Spleen (tissue), 11 donors: ENCODE measurements at regions not wholly inside any gene's neighbourhood (a gene's known extent, or its start where the extent isn't known, plus 50 kb on each side); places are given as distances from the start of the nearest gene placed in this dataset.

Experiments
- DNase-seq: peaks from one replicate; pipeline ENCODE4 v3.0.0-alpha.2; 2020
- H3K27ac ChIP-seq, 8 donors: fragments of 200-600 bp; sonication (generic) in 7 of 8; 1 replicate in 4 of 8; 2 replicates in 4 of 8; pipeline versions ENCODE4 v1.5.0 to v1.8.0; 2016 to 2021; ENCODE audit warnings: inconsistent platforms in 4 of 8, mild to moderate bottlenecking in 4 of 8, moderate library complexity in 1 of 8
- H3K27me3 ChIP-seq, 7 donors: fragments of 200-600 bp; sonication (generic) in 6 of 7; replicated peaks in 1 of 7; 1 replicate in 4 of 7; 2 replicates in 3 of 7; pipeline versions ENCODE4 v1.5.0 to v1.8.0; 2016 to 2021; ENCODE audit warnings: inconsistent platforms in 3 of 7, mild to moderate bottlenecking in 1 of 7
- H3K36me3 ChIP-seq, 6 donors: fragments of 200-600 bp; sonication (generic) in 5 of 6; 1 replicate in 4 of 6; 2 replicates in 2 of 6; pipeline versions ENCODE4 v1.5.0 to v1.8.0; 2016 to 2021; ENCODE audit warnings: inconsistent platforms in 2 of 6
- H3K4me1 ChIP-seq, 6 donors: fragments of 200-600 bp; sonication (generic) in 5 of 6; 1 replicate in 3 of 6; 2 replicates in 3 of 6; pipeline versions ENCODE4 v1.5.0 to v1.8.0; 2016 to 2021; ENCODE audit warnings: inconsistent platforms in 3 of 6
- H3K4me3 ChIP-seq, 8 donors: fragments of 200-600 bp; sonication (generic) in 7 of 8; 1 replicate in 4 of 8; 2 replicates in 4 of 8; pipeline versions ENCODE4 v1.5.0 to v1.8.0; 2016 to 2021; ENCODE audit warnings: inconsistent platforms in 4 of 8, mild to moderate bottlenecking in 4 of 8, moderate library complexity in 2 of 8
- H3K9me3 ChIP-seq, 8 donors: fragments of 200-600 bp; sonication (generic) in 7 of 8; 1 replicate in 4 of 8; 2 replicates in 4 of 8; pipeline versions ENCODE4 v1.5.0 to v1.8.0; 2016 to 2021; ENCODE audit warnings: inconsistent platforms in 4 of 8
- POLR2A ChIP-seq, 3 donors: fragments of 450-650 bp; IDR thresholded peaks; one replicate each; pipeline ENCODE4 v1.5.1; 2017; ENCODE audit warnings: antibody characterized with exemption in 3 of 3, mild to moderate bottlenecking in 1 of 3
- POLR2AphosphoS5 ChIP-seq, 3 donors: sonication (generic); formaldehyde crosslinking; IDR thresholded peaks; one replicate each; pipeline ENCODE4 v1.5.1; 2017; ENCODE audit warnings: antibody characterized with exemption in 3 of 3
- WGBS, 5 donors: extraction: QIAGEN DNeasy Blood & Tissue Kit in 3 of 5; methylation state at CpG; one replicate each; pipeline versions ENCODE4 v1.1.5 to v1.1.7; 2013 to 2018; 5-methylcytosine and 5-hydroxymethylcytosine counted together
- intact Hi-C: fragments of 100-400 bp; cut with DNase I; formaldehyde crosslinking; loops from one replicate; pipeline ENCODE4 v1.15.0; 2023; ENCODE audit warnings: low total_unique reads
- TF ChIP-seq, protein P1 (sequence below), 11 experiments: fragments of 200-600 bp in 7 of 11; fragments of 450-650 bp in 4 of 11; sonication (generic) in 4 of 11; IDR thresholded peaks in 8 of 11; conservative IDR thresholded peaks in 3 of 11; 1 replicate in 7 of 11; 2 replicates in 4 of 11; pipeline versions ENCODE4 v1.4.0 to v1.8.0; 2016 to 2021; ENCODE audit warnings: antibody characterized with exemption in 11 of 11, inconsistent platforms in 4 of 11, mild to moderate bottlenecking in 1 of 11
- donor health status: healthy with polysubstance abuse.
- donor health status: DM: no; HTN: no; CAD: no; lungs with moderate emphysema.
- donor health status: DM: no; HTN: no; CAD: no.
- donor health status: Bipolar disorder and iron deficiency.
- donor health status: healthy.
- donor health status: DM: no; HTN: no; CAD: no.
- donor health status: DM: yes; HTN: yes; CAD: no.

- no peaks in the 10 kb centered on the region for H3K27me3 ChIP-seq
- H3K4me3 ChIP-seq: no peak overlapping the region
- intact Hi-C loops: no loop called here
- H3K9me3 ChIP-seq: peaks cover 0 to 4% (median 0%) of the 10 kb centered on the region in 8 donors
- no peak overlapping the region for H3K27ac ChIP-seq
- H3K4me1 ChIP-seq: no peaks in the 10 kb centered on the region
- no peaks in the 10 kb centered on the region for H3K36me3 ChIP-seq
- TF ChIP-seq, protein P1, sequence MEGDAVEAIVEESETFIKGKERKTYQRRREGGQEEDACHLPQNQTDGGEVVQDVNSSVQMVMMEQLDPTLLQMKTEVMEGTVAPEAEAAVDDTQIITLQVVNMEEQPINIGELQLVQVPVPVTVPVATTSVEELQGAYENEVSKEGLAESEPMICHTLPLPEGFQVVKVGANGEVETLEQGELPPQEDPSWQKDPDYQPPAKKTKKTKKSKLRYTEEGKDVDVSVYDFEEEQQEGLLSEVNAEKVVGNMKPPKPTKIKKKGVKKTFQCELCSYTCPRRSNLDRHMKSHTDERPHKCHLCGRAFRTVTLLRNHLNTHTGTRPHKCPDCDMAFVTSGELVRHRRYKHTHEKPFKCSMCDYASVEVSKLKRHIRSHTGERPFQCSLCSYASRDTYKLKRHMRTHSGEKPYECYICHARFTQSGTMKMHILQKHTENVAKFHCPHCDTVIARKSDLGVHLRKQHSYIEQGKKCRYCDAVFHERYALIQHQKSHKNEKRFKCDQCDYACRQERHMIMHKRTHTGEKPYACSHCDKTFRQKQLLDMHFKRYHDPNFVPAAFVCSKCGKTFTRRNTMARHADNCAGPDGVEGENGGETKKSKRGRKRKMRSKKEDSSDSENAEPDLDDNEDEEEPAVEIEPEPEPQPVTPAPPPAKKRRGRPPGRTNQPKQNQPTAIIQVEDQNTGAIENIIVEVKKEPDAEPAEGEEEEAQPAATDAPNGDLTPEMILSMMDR (IDR thresholded peaks at IDR 0.05 in 8 of 11, conservative IDR thresholded peaks at IDR 0.05 in 3 of 11): no peak
- TF ChIP-seq POLR2A (IDR thresholded peaks at IDR 0.05) (no peak), POLR2AphosphoS5 (IDR thresholded peaks at IDR 0.05) (no peak)
- WGBS, 5 donors: 51 to 62% (median 55%) methylated on average over 10 of the region's 10 CpGs
- DNase-seq: no peak
Observed at GRCh38 chr17:52297230-52298010, 138.9 kb upstream of the CA10 start.

DNA sequence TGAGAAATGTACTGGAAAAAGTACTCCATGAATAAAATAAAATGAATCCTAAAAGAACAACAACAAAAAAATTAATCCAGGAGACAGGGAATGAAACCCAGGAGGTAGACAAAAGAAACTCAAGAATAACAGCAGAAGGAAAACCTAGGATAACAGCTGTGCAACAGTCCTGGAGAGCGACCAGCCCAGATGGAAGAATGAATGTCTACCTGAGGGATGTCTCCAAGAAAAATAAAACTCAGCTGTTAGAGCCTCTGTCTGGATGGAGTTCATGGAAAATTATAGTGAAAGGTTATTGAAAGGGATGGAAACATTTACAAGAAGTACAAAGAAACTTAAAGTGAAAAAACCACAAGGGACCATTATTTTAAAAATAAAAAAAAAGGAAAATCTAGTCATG, 135.8 kb upstream of the CA10 start:
- 82 to 93% (median 82%) methylated on average over 1 of the region's 1 CpG for WGBS, 5 donors
- intact Hi-C loops: no loop called here

DNA sequence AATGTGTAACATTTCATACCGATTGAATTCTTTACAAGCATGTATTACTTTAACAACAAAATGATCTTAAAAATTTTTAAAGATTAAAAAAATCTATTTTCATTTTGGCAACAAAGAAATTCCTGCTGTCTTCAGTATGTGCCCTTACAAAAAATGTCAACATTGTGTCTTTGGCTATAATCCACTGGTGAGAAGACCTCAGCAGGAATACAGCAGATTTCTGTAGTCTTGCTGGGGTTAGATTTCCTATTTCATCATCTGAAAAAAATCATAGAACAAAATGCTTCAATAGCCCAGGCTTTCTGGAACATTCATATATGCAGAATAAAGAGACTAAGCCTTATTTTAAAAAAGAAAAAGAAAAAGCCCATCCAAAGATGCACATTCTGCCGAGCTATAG, 129.1 kb upstream of the CA10 start:
- TF ChIP-seq POLR2AphosphoS5 (IDR thresholded peaks at IDR 0.05) (no peak), POLR2A (IDR thresholded peaks at IDR 0.05) (no peak)
- TF ChIP-seq, protein P1 (IDR thresholded peaks at IDR 0.05 in 8 of 11, conservative IDR thresholded peaks at IDR 0.05 in 3 of 11): no peak
- Histone ChIP-seq H3K4me3 (no peak overlapping the region), H3K36me3 (no peaks in the 10 kb centered on the region), H3K4me1 (no peaks in the 10 kb centered on the region), H3K27me3 (no peaks in the 10 kb centered on the region), H3K9me3 (peaks cover 0 to 16% (median 0%) of the 10 kb centered on the region in 8 donors), H3K27ac (no peak overlapping the region)
- WGBS, 5 donors: 88 to 94% (median 92%) methylated on average over 2 of the region's 2 CpGs
- intact Hi-C loops: no loop called here
- DNase-seq: no peak

More for the DNA sequence above, 135.8 kb upstream of the CA10 start:
- TF ChIP-seq POLR2A (IDR thresholded peaks at IDR 0.05) (no peak), POLR2AphosphoS5 (IDR thresholded peaks at IDR 0.05) (no peak)
- TF ChIP-seq, protein P1 (IDR thresholded peaks at IDR 0.05 in 8 of 11, conservative IDR thresholded peaks at IDR 0.05 in 3 of 11): no peak
- no peak overlapping the region for H3K27ac ChIP-seq
- H3K4me3 ChIP-seq: no peak overlapping the region
- H3K27me3 ChIP-seq: no peaks in the 10 kb centered on the region
- peaks cover 0 to 7% (median 0%) of the 10 kb centered on the region in 8 donors for H3K9me3 ChIP-seq
- no peaks in the 10 kb centered on the region for H3K4me1 ChIP-seq
- no peak for DNase-seq
- no peaks in the 10 kb centered on the region for H3K36me3 ChIP-seq

- Histone ChIP-seq H3K4me3 (no peak overlapping the region), H3K36me3 (no peaks in the 10 kb centered on the region), H3K9me3 (peaks cover 0 to 9% (median 0%) of the 10 kb centered on the region in 8 donors), H3K27ac (no peak overlapping the region), H3K27me3 (no peaks in the 10 kb centered on the region), H3K4me1 (no peaks in the 10 kb centered on the region)
- intact Hi-C loops: no loop called here
- TF ChIP-seq POLR2AphosphoS5 (IDR thresholded peaks at IDR 0.05) (no peak), POLR2A (IDR thresholded peaks at IDR 0.05) (no peak)
- TF ChIP-seq, protein P1 (IDR thresholded peaks at IDR 0.05 in 8 of 11, conservative IDR thresholded peaks at IDR 0.05 in 3 of 11): no peak
- WGBS, 5 donors: 61 to 88% (median 75%) methylated on average over 2 of the region's 2 CpGs
- DNase-seq: no peak
Observed at GRCh38 chr17:52283872-52284271, 125.4 kb upstream of the CA10 start.
